ENCODE measurements at regions not wholly inside any gene's neighbourhood (a gene's known extent, or its start where the extent isn't known, plus 50 kb on each side); places are given as distances from the start of the nearest gene placed in this dataset.
"Not testable (repeated sequence)": the region's sequence is repeated elsewhere in the genome, so short reads cannot be mapped to it uniquely, and the experiment has no call there.

DNA sequence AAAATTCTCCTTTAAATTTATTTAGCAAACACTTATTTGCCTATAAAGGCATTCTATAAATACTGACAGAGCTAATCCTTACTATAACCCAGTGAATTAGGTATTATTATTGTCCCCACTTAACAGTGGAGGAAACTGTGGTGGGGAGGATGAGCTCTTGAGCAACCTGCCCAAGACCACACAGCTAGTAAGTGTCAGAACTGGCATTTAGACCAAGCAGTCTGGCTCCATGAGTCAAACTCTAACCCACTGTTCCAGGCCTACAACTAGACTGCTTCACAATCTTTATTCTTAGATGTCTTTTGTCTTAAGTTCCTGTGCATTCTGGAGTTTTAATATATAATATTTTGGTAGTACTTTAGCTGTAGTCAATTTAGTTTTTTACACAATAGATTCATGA lies 530.8 kb downstream of the BCKDHB start:
- no peak for DNase-seq (ENCODE audit: low read depth)

DNA sequence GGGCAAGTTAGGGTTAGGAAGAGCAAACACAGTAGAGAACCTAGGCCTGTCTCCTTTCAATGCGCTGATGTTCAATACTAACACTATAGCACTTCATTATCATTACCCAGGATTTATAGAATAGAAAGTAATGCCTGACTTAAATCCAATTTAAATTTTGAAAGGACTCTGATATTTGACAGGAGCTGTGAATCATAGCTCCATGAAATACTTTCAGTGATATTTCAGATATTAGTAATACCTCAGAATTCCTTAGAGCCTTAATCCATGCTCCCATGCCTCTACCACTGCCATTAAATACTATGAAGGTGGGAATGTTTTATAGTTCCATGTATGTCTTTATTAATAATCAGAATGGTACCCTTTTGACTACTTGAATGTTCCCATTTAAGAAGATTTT lies 530.2 kb downstream of the BCKDHB start:
- DNase-seq (ENCODE audit: low read depth), result no peak

DNA sequence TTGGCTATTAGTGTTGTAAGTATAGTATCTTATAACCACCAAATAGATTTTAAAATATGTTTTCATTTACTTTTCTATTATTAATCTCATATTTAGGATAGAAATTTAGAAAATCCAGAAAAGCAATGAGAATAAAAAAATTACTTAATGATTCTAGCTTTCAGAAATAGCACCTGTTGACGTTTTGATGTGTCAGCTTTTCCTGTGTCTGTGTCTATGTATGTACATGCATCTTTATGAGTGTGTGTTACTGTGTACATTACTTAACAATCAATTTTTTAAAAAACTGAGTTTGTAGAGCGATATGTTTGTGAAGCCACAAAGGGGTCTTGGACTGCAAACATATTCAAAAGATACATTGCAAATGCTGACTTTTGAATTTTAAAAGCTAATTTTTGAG lies 526.9 kb downstream of the BCKDHB start:
- no peak for DNase-seq (ENCODE audit: low read depth)

DNA sequence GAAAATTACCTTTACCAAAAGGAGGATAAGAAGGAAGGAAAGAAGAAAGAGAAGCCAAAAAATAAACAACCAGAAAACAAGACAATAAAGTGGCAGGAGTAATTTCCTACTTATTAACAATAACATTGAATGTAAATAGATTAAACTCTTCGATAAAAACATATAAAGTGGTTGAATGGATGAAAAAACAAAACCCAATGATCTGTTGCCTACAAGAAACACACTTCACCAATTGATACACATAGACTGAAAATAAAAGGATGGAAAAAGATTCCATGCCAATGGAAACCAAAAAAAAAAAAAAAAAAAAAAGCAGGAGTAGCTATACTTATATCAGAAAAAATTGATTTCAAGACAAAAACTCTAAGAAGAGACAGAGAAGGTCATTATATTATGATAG lies 518.9 kb downstream of the BCKDHB start:
- no peak for DNase-seq (ENCODE audit: low read depth)

DNA sequence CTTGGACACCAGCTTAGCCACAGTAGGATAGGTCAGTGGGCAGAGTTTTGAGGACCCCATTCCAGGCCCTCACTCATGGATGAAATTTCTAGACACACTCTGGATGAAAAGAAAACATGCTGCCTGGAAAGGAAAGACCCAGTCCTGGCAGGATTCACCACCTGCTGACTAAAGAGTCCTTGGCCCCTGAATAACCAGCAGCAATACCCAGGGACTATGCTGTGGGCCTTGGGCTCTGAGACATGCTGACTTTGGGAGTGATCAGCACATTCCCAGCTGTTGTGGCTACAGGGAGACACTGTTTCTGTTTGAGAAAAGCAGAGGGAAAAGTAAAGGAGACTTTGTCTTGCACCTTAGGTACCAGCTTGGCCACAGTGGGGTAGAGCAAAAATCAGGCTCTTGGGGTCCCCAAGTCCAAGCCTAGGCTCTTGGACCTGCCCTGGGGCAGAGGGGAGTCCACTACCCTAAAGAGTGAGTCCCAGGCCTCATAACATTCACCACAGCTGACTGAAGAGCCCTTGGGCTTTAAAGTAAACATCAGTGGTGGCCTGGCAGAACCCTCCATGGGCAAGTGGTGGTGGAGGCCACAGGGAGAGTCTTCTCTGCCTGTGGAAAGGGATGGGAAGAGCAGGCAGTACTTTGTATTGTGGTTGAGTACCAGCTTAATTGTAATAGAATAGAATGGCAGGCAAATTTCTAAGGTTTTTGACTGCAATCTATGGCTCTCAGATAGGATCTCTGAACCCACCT lies 516.8 kb downstream of the BCKDHB start:
- DNase-seq (ENCODE audit: low read depth), result no peak

DNA sequence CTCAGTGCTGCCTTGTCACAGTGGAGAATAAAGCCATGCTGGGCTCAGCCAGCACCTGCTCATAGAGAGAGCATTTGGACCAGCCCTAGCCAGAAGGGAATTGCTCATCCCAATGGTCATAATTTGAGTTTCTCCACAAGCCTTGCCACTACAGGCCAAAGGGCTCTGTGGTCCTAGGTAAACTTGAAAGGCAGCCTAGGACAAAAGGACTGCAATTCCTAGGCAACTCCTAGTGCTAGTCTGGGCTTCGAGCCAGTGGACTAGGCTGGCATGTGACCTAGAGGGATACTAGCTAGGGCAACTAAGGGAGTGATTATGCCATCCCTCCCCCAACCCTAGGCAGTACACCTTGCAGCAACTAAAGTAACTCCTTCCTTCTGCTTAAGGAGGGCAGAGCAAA lies 516.2 kb downstream of the BCKDHB start:
- DNase-seq (ENCODE audit: low read depth), result peak; percentile 86

DNA sequence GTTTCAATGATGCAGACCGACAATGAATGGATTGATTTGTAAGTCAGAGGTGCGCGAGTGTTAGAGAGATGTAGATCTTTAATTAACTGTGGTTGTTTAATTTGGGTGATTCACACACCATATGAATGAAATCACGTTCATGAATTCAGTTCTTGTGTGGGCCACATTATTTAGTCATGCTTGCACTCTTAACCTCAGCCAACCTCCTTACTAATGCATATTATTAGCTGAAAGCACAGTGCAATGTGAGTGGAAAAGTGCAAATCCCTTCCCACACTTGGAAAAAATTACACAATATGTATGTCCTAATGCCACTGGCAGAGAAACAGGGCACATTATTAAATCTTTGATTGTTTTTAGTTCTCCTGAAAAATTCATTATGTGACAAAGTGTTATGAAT lies 512.5 kb downstream of the BCKDHB start:
- DNase-seq (ENCODE audit: low read depth), result peak; percentile 67

DNA sequence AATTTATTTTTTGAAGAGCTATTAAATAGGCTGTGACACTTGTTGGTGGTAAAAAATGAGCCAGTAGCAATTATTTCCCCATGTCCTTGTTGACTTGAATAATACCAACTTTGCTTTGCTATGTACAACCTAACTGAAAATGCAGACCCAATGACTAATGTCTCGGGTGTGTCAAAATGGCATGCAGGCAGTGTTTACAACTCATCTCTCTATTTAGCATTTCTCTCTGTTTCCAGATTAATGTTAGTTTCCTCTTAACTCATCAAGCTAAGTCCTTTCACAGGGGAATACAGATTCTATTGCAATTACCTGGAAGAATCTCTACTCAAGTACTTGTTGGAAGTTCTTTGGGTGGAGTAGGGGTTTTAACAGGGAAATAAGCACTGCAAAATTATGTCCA lies 504.4 kb downstream of the BCKDHB start:
- DNase-seq (ENCODE audit: low read depth), result peak; percentile 85

DNA sequence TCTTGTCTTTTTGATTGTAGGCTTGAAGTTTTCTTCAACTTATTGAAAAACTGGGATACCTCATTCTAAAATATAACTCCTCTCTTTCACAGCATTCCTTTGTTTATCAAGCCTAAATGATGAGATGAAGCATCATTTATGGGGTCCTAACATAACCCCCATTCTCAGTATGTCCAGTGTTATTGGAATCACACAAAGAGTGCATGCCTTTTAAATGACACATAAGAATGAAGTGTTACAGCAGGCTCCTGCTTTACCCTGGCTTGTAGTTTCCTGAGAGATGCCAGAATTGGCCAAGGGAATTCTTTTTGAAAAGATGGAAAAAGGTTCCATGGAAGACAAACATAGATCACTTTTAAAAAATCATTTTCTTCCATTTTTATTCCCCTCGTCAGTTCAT lies 502.4 kb downstream of the BCKDHB start:
- peak; percentile 15 for DNase-seq (ENCODE audit: low read depth)

DNA sequence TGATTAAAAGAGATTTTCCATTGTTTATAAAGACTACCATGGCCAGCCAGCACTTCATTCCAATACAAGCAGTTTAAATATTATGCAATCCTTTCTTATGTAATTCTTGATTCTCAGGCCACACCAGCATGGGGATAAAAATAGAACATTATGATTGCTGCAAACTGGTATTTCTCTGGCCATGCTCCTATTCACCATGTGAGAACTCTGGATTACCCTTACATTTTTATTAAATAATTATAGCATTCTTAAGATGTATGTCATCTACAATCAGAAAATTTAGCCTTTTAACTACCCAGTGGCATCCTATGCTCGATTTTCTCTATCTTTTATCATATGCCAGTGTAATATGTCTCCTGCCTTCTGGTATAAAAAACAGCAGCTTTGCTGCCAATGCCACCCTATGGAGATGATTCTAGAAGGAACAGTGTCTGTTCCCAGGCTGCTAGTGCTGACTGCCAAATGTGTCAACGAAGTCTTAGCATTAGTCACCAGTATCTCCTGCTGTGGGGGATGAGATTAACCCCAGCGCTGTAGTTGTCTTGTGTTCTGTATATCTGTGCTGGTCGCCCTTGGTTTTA lies 501.4 kb downstream of the BCKDHB start:
- DNase-seq (ENCODE audit: low read depth), result peak; percentile 86

DNA sequence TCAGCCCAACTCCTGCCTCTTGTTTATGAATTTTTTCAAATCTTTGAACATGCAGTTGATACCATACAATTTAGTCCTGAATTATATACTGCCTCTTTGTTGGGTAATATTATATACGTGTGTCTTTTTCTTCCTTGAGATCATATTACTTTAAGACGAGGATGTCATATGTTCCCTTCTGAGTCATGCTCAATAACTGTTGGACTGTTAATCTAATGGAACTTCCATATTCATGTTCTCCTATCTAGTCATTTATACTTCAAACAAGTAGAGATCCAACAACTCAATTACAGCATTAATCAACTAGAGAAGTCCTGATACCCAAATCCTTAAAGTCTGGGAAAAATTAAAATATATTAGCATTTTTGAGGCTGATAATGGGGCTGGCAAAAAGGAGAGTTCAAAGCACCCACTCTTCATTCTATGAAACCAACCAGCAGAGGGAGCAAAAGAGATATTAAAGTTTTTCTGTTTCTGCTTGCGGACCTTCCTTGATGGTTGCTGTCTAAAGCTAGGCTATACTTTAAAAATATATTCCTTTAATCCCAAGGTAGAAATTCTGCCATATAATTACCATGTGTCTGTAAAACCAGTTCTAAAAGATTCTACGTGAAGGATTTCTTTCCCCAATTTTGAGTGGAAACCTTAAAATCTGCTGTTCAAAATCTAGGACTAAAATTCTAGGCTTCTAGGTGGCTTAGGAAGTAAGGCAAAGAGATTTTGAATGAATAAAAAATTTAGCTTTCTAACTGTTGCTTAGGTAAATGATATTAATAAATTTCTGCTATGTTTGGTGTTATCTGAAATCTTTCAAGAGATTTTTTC lies 498.9 kb downstream of the BCKDHB start:
- DNase-seq (ENCODE audit: low read depth), result peak; percentile 41

DNA sequence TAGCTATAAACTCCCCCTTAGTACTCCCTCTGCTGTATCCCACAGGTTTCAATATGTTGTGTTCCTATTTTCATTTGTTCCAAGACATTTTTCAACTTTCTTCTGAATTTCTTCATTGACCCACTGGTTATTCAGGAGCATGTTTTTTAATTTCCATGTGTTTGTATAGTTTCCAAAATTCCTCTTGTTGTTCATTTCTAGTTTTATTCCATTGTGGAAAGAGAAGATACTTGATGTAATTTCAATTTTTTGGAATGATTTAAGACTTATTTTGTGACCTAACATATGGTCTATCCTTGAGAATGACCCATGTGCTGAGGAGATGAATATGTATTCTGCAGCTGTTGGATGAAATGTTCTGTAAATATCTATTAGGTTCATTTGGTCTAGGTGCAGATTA lies 497.2 kb downstream of the BCKDHB start:
- DNase-seq (ENCODE audit: low read depth), result no peak

DNA sequence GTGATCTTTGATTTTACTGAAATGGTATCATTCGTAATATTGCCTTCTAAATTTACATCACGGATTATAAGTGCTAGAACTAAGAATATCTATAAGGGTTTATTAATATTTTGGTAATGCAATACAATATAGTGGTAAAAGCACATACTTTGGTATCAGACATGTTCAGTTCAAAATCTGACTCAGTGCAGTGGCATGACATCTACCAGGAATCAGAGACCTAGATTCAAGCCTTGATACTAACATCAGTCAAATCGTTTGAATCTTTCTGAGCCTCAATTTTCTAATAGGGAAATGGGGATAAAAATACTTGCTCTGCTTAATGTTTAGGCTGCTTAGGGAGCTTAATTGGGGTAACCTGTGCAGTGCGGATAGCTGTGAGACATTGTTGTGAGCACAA lies 488.0 kb downstream of the BCKDHB start:
- no peak for DNase-seq (ENCODE audit: low read depth)

DNA sequence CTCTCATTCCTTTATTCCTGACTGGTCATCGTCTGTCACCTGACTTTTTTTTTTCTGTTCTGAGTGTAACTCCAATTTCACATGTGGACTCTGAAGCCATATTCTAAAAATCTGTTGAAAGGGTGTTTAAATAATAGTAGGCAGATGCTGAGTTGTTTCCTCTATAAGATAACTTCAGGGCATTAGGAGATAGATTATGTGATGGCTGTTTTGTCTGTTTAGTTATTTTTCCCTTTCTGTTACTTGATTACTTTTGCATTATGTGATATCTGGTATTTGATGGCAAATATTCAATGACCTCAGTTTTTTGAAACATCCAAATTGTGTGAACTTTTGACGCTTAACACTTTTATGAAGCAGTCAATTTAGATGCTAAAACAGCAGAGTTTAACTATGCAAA lies 486.0 kb downstream of the BCKDHB start:
- no peak for DNase-seq (ENCODE audit: low read depth)

DNA sequence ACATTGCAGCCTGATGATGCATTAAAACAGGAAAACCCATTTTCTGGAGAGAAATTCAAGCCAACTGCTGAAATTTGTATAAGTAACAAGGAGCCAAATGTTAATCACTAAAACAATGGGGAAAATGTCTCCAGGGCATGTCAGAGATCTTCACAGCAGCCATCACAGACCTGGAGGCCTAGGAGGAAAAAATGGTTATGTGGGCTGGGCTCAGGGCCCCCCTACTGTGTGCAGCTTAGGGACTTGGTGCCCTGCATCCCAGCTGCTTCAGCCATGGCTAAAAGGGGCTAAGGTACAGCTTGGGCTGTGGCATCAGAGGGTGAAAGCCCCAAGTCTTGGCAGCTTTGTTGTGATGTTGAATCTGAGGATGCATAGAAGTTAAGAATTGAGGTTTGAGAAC lies 479.8 kb downstream of the BCKDHB start:
- DNase-seq (ENCODE audit: low read depth), result no peak

DNA sequence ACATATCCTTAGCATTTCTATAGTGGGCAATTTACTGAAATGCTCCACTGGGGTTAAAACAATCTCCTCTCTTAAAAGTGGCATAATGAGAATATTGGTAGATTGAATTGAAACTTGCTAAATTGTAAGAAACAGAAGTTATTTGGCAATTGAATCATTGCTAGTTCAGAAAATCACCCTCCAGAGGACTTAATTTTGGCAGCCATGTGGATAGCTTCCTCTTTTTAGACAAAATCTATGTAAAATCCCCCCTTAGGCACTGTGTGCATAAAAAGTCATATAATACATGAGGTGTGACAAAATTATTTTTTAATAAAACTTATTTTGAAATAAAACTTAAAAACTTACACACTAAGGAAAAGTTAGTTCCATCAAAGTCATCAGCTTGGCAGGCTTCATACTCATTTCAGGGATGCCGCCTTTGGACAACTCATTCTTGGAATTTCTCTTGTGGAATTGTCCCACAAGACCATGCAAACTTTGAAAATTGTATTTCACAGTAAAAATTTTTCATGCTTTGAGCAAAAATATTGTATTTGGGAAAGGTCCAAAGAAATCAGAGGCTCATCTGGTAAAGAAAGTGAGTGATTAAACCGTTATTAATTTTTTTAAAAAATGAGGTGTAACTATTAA lies 473.0 kb downstream of the BCKDHB start:
- DNase-seq (ENCODE audit: low read depth), result no peak

DNA sequence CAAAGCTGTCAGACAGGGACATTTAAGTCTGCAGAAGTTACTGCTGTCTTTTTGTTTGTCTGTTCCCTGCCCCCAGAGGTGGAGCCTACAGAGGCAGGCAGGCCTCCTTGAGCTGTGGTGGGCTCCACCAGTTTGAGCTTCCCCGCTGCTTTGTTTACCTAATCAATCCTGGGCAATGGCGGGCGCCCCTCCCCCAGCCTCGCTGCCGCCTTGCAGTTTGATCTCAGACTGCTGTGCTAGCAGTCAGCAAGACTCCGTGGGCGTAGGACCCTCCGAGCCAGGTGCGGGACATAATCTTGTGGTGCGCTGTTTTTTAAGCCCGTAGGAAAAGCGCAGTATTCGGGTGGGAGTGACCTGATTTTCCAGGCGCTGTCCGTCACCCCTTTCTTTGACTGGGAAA lies 466.8 kb downstream of the BCKDHB start:
- not testable (repeated sequence) for DNase-seq (ENCODE audit: low read depth)

DNA sequence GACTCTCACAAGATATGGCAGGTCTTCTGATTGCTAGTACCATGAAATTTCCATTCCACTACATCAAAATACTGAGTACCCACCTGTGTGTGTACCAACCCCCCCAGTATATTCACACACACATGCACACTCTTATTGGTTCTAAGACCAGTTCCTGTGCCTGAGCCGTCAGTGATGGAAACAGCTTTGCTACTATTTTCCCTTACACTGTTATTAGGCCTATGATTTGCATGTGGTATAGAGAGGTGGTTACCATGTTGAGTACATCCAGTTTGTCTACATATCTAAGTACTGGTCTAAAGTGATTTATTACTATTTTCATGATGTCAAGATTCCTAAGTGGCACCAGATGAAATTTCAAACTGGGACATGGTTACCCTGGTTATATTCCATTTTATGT lies 459.9 kb downstream of the BCKDHB start:
- DNase-seq (ENCODE audit: low read depth), result no peak

DNA sequence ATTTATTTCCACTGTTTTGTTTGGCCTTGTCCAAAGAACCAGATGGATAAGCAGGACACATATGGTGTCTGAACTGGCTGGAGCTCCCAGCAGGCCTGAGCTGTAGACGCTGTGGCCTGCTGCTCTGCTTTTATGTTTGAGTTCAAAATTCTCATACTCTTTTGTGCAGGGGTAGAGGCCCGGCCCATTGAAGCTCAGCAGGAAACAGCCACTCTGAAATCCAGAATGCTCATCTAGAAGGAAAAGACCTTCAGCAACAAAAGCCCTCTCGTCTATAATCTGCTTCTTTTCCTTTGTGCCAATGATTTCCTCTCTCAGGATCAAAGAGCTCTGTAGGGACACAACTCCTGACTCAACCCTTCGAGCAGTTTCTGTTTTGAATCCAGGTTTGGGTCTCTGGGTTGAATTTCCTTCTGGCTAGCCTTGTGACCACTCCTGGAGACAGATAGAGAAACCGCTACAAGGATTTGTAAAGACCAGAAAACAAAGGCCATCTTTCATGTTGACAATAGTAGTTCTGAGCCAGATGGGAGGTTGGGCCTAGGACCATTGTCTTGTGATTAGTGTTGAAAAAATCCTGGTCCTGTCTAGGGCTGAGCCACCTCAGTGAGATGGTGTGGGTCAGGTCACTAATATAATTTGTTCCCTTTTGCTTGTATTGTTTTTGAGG lies 446.7 kb downstream of the BCKDHB start:
- DNase-seq (ENCODE audit: low read depth), result no peak

DNA sequence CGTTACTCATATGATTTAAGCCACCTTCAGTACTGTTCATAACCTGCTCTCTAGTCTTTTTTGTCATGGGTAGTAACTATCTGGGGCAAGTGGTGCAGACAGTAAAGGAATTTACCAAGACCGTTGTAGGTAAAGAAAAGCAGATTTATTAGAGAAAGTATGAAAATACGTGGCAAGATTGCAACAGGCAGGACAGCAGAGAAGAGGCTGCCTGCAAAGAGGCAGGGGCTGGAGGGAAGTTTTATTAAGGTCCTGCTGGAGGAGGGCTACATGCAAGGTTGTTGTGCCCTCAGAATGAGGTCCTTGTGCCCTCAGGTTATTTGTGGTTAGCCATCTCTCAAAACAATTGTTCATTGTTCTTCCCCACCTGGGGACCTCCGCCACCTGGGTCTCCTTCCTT lies 444.3 kb downstream of the BCKDHB start:
- DNase-seq (ENCODE audit: low read depth), result no peak

DNA sequence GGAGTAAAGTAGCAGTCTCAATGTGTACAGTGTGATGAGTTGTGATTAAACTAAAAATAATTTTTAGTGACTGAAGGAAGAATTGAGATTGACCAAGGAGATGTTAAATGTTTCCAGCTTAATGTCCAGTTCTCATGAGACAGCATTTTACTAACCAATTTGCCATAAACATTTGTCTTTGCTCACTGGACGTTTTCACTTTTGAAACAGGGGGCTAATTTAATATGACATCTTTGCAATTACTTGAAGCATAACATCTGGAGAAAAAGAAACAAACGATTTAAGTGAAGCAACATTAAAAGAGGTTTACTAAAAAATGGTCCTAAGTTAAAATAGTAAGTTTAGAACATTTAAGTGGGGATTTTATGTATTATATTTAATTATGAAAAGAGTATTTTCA lies 443.8 kb downstream of the BCKDHB start:
- DNase-seq (ENCODE audit: low read depth), result no peak

DNA sequence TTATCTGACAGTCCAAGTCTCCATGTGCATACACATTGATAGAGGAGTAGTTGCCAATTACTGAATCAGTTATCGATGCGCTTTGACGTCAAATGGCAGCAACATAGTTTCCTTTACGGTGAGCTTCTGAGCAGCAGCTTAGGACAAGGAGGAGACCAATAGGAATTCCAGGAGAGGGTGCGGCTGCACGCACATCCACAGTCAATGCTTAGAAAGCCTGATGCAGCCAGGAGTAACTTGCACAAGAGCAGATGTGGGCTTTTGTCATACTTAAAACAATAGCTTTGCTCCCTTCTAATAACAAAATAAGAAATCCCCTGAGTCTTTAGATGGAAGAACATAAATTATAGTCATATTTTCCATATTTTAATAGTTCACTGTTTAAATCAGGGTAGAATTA lies 442.1 kb downstream of the BCKDHB start:
- DNase-seq (ENCODE audit: low read depth), result no peak
